B cell (primary cell): ENCODE measurements at regions not wholly inside any gene's neighbourhood (a gene's known extent, or its start where the extent isn't known, plus 50 kb on each side); places are given as distances from the start of the nearest gene placed in this dataset.

Source experiments
- CTCF ChIP-seq: fragments of 200-600 bp; IDR thresholded peaks from one replicate; pipeline ENCODE4 v1.8.0; 2022; ENCODE audit warnings: antibody characterized with exemption, mild to moderate bottlenecking
- EZH2 ChIP-seq: IDR thresholded peaks from 2 replicates; pipeline ENCODE4 v1.6.1; 2012; ENCODE audit warnings: borderline replicate concordance, low read depth, mild to moderate bottlenecking, moderate library complexity, low read length; ENCODE audit not compliant: insufficient read depth, poor library complexity, severe bottlenecking

- TF ChIP-seq CTCF (no peak), EZH2 (no peak)
Observed at GRCh38 chr3:31140470-31140869, 246.0 kb upstream of the GADL1 start.
